SK-N-SH treated with all-trans-retinoic acid at 6 μM for 48 hours (cell line): ENCODE measurements at regions not wholly inside any gene's neighbourhood (a gene's known extent, or its start where the extent isn't known, plus 50 kb on each side); places are given as distances from the start of the nearest gene placed in this dataset.

Experiments
- ATAC-seq: fragments of 200-7000 bp; cut with Tn5 transposase; 3 replicates; pipeline ENCODE4 v1.9.1; 2020; ENCODE audit warnings: mild to moderate bottlenecking, moderate library complexity
- ARNTL ChIP-seq: fragments of 450-650 bp; formaldehyde crosslinking; IDR thresholded peaks from 2 replicates; pipeline ENCODE4 v1.5.0; 2020; ENCODE audit warnings: low read depth, mild to moderate bottlenecking, moderate library complexity, borderline replicate concordance
- BACH2 ChIP-seq: fragments of 250-450 bp; sonication (Bioruptor Pico); IDR thresholded peaks from 2 replicates; pipeline ENCODE4 v1.9.0; 2021; ENCODE audit warnings: mild to moderate bottlenecking, borderline replicate concordance
- CSDC2 ChIP-seq: fragments of 250-450 bp; sonication (Bioruptor Pico); IDR thresholded peaks from 2 replicates; pipeline ENCODE4 v1.5.0; 2020; ENCODE audit warnings: mild to moderate bottlenecking, moderate library complexity
- ESRRG ChIP-seq: fragments of 250-450 bp; sonication (Bioruptor Pico); IDR thresholded peaks from 2 replicates; pipeline ENCODE4 v1.6.1; 2021; ENCODE audit warnings: mild to moderate bottlenecking
- ISL1 ChIP-seq: fragments of 250-450 bp; sonication (Bioruptor Pico); IDR thresholded peaks from 2 replicates; pipeline ENCODE4 v2.1.2; 2022; ENCODE audit warnings: mild to moderate bottlenecking, moderate library complexity
- RARB ChIP-seq: fragments of 250-450 bp; sonication (Bioruptor Pico); IDR thresholded peaks from 2 replicates; pipeline ENCODE4 v1.8.0; 2021; ENCODE audit warnings: mild to moderate bottlenecking, moderate library complexity
- SNAI2 ChIP-seq: fragments of 250-450 bp; sonication (Bioruptor Pico); IDR thresholded peaks from 2 replicates; pipeline ENCODE4 v1.5.0; 2020; ENCODE audit warnings: mild to moderate bottlenecking, moderate library complexity
- TCF4 ChIP-seq: fragments of 250-450 bp; sonication (Bioruptor Pico); IDR thresholded peaks from 2 replicates; pipeline ENCODE4 v1.8.0; 2021; ENCODE audit warnings: mild to moderate bottlenecking, moderate library complexity, borderline replicate concordance
- TOX ChIP-seq: fragments of 250-450 bp; sonication (Bioruptor Pico); IDR thresholded peaks from 2 replicates; pipeline ENCODE4 v1.8.0; 2021; ENCODE audit warnings: mild to moderate bottlenecking, moderate library complexity, borderline replicate concordance
- ZC3H10 ChIP-seq: fragments of 250-450 bp; sonication (Bioruptor Pico); IDR thresholded peaks from 2 replicates; pipeline ENCODE4 v1.5.1; 2021; ENCODE audit warnings: mild to moderate bottlenecking, moderate library complexity
- ZFP3 ChIP-seq: fragments of 250-450 bp; sonication (Bioruptor Pico); IDR thresholded peaks from 2 replicates; pipeline ENCODE4 v1.5.0; 2020; ENCODE audit warnings: mild to moderate bottlenecking, moderate library complexity
- ZFP30 ChIP-seq: fragments of 450-650 bp; formaldehyde crosslinking; IDR thresholded peaks from 2 replicates; pipeline ENCODE4 v1.5.0; 2022; ENCODE audit warnings: mild to moderate bottlenecking, moderate library complexity
- ZNF565 ChIP-seq: fragments of 450-650 bp; formaldehyde crosslinking; conservative IDR thresholded peaks from 2 replicates; pipeline ENCODE4 v1.5.0; 2020; ENCODE audit warnings: low read depth, mild to moderate bottlenecking, moderate library complexity
- ZNF70 ChIP-seq: fragments of 450-650 bp; formaldehyde crosslinking; IDR thresholded peaks from 2 replicates; pipeline ENCODE4 v1.5.0; 2020; ENCODE audit warnings: mild to moderate bottlenecking, moderate library complexity
- ZNF8 ChIP-seq: fragments of 450-650 bp; formaldehyde crosslinking; IDR thresholded peaks from 2 replicates; pipeline ENCODE4 v1.5.0; 2020; ENCODE audit warnings: mild to moderate bottlenecking, moderate library complexity
- TF ChIP-seq, protein P1 (sequence below): fragments of 250-450 bp; sonication (Bioruptor Pico); IDR thresholded peaks from 2 replicates; pipeline ENCODE4 v1.8.0; 2021; ENCODE audit warnings: low read depth, mild to moderate bottlenecking, moderate library complexity, borderline replicate concordance
- TF ChIP-seq, protein P2 (sequence below): fragments of 250-450 bp; sonication (Bioruptor Pico); IDR thresholded peaks from 2 replicates; pipeline ENCODE4 v1.5.0; 2020; ENCODE audit warnings: mild to moderate bottlenecking, moderate library complexity
- TF ChIP-seq, protein P3 (sequence below): fragments of 250-450 bp; sonication (Bioruptor Pico); IDR thresholded peaks from 2 replicates; pipeline ENCODE4 v1.5.1; 2020; ENCODE audit warnings: low read depth, mild to moderate bottlenecking, moderate library complexity
- TF ChIP-seq, protein P4 (sequence below): fragments of 250-450 bp; sonication (Bioruptor Pico); IDR thresholded peaks from 2 replicates; pipeline ENCODE4 v1.8.0; 2020; ENCODE audit warnings: mild to moderate bottlenecking, moderate library complexity, borderline replicate concordance
- TF ChIP-seq, protein P5 (sequence below): fragments of 250-450 bp; sonication (Bioruptor Pico); IDR thresholded peaks from 2 replicates; pipeline ENCODE4 v1.5.1; 2021; ENCODE audit warnings: mild to moderate bottlenecking, moderate library complexity

DNA sequence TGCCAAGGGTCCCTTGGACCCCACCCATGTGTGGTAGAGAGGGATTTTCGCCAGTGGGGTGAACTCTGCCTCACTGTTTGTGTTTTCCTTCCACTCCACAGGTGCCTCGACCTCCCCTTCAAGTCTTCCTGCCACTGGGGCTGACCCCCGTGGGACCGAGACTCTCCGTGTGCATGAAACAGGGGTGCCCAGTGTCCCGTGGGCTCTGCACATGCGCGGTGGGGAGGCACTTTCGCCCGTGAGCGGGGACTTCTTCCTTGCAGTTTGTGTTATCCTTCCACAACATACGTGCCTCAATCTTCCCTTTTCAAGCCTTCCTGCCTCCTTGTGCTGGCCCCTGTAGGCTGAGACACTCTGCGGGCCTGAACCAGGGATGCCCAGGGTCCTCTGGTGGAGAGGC lies 362.4 kb downstream of the ALG10 start:
- no peak for TF ChIP-seq ARNTL (CRISPR knock-in tag)
- no peak for TF ChIP-seq ZNF70 (CRISPR knock-in tag)
- TF ChIP-seq CSDC2 (CRISPR knock-in tag) = no peak
- no peak for TF ChIP-seq ZNF8 (CRISPR knock-in tag)
- no peak for TF ChIP-seq ZFP30 (CRISPR knock-in tag)
- TF ChIP-seq, protein P1, sequence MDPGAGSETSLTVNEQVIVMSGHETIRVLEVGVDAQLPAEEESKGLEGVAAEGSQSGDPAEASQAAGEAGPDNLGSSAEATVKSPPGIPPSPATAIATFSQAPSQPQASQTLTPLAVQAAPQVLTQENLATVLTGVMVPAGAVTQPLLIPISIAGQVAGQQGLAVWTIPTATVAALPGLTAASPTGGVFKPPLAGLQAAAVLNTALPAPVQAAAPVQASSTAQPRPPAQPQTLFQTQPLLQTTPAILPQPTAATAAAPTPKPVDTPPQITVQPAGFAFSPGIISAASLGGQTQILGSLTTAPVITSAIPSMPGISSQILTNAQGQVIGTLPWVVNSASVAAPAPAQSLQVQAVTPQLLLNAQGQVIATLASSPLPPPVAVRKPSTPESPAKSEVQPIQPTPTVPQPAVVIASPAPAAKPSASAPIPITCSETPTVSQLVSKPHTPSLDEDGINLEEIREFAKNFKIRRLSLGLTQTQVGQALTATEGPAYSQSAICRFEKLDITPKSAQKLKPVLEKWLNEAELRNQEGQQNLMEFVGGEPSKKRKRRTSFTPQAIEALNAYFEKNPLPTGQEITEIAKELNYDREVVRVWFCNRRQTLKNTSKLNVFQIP (CRISPR knock-in tag) = no peak
- no peak for TF ChIP-seq ZC3H10
- no peak for TF ChIP-seq ESRRG
- no peak for TF ChIP-seq SNAI2
- TF ChIP-seq, protein P2, sequence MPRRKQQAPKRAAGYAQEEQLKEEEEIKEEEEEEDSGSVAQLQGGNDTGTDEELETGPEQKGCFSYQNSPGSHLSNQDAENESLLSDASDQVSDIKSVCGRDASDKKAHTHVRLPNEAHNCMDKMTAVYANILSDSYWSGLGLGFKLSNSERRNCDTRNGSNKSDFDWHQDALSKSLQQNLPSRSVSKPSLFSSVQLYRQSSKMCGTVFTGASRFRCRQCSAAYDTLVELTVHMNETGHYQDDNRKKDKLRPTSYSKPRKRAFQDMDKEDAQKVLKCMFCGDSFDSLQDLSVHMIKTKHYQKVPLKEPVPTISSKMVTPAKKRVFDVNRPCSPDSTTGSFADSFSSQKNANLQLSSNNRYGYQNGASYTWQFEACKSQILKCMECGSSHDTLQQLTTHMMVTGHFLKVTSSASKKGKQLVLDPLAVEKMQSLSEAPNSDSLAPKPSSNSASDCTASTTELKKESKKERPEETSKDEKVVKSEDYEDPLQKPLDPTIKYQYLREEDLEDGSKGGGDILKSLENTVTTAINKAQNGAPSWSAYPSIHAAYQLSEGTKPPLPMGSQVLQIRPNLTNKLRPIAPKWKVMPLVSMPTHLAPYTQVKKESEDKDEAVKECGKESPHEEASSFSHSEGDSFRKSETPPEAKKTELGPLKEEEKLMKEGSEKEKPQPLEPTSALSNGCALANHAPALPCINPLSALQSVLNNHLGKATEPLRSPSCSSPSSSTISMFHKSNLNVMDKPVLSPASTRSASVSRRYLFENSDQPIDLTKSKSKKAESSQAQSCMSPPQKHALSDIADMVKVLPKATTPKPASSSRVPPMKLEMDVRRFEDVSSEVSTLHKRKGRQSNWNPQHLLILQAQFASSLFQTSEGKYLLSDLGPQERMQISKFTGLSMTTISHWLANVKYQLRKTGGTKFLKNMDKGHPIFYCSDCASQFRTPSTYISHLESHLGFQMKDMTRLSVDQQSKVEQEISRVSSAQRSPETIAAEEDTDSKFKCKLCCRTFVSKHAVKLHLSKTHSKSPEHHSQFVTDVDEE (CRISPR knock-in tag) = no peak
- no peak for TF ChIP-seq RARB (CRISPR knock-in tag)
- no peak for TF ChIP-seq BACH2 (CRISPR knock-in tag)
- no peak for TF ChIP-seq ZNF565 (CRISPR knock-in tag)
- ATAC-seq = no peak

DNA sequence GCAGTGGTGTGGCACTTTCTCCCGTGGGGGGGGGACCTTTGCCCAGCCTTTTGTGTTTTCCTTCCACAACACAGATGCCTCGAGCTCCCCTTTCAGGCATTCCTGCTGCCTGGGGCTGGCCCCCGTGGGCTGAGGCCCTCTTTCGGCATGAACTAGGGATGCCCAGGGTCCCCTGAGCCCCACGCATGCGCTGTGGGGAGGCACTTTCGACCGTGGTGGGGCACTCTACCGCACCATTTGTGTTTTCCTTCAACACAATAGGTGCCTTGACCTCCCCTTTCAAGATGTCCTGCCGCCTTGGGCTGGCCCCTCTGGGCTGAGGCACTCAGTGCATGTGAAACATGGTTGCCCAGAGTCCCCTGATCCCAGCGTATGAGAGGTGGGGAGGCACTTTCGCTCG lies 363.7 kb downstream of the ALG10 start:
- TF ChIP-seq ZFP3 (CRISPR knock-in tag) (no peak), BACH2 (CRISPR knock-in tag) (no peak), RARB (CRISPR knock-in tag) (no peak), TCF4 (CRISPR knock-in tag) (no peak), ISL1 (CRISPR knock-in tag) (no peak), ZNF565 (CRISPR knock-in tag) (no peak), TOX (no peak)
- TF ChIP-seq, protein P2 (CRISPR knock-in tag) = no peak
- TF ChIP-seq, protein P3, sequence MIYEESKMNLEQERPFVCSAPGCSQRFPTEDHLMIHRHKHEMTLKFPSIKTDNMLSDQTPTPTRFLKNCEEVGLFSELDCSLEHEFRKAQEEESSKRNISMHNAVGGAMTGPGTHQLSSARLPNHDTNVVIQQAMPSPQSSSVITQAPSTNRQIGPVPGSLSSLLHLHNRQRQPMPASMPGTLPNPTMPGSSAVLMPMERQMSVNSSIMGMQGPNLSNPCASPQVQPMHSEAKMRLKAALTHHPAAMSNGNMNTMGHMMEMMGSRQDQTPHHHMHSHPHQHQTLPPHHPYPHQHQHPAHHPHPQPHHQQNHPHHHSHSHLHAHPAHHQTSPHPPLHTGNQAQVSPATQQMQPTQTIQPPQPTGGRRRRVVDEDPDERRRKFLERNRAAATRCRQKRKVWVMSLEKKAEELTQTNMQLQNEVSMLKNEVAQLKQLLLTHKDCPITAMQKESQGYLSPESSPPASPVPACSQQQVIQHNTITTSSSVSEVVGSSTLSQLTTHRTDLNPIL = no peak
- TF ChIP-seq, protein P4, sequence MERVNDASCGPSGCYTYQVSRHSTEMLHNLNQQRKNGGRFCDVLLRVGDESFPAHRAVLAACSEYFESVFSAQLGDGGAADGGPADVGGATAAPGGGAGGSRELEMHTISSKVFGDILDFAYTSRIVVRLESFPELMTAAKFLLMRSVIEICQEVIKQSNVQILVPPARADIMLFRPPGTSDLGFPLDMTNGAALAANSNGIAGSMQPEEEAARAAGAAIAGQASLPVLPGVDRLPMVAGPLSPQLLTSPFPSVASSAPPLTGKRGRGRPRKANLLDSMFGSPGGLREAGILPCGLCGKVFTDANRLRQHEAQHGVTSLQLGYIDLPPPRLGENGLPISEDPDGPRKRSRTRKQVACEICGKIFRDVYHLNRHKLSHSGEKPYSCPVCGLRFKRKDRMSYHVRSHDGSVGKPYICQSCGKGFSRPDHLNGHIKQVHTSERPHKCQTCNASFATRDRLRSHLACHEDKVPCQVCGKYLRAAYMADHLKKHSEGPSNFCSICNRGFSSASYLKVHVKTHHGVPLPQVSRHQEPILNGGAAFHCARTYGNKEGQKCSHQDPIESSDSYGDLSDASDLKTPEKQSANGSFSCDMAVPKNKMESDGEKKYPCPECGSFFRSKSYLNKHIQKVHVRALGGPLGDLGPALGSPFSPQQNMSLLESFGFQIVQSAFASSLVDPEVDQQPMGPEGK = no peak
- TF ChIP-seq, protein P5, sequence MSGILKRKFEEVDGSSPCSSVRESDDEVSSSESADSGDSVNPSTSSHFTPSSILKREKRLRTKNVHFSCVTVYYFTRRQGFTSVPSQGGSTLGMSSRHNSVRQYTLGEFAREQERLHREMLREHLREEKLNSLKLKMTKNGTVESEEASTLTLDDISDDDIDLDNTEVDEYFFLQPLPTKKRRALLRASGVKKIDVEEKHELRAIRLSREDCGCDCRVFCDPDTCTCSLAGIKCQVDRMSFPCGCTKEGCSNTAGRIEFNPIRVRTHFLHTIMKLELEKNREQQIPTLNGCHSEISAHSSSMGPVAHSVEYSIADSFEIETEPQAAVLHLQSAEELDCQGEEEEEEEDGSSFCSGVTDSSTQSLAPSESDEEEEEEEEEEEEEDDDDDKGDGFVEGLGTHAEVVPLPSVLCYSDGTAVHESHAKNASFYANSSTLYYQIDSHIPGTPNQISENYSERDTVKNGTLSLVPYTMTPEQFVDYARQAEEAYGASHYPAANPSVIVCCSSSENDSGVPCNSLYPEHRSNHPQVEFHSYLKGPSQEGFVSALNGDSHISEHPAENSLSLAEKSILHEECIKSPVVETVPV (CRISPR knock-in tag) = no peak
- no peak for ATAC-seq
